Neural cell (in vitro differentiated cells): ENCODE measurements at regions not wholly inside any gene's neighbourhood (a gene's known extent, or its start where the extent isn't known, plus 50 kb on each side); places are given as distances from the start of the nearest gene placed in this dataset.

ENCODE experiments used
- CTCF ChIP-seq: fragments of 450-650 bp; IDR thresholded peaks from 2 replicates; pipeline ENCODE4 v1.5.1; 2014; ENCODE audit warnings: antibody characterized with exemption, mild to moderate bottlenecking, moderate library complexity; ENCODE audit not compliant: poor library complexity, severe bottlenecking
- EP300 ChIP-seq: fragments of 450-650 bp; conservative IDR thresholded peaks from 2 replicates; pipeline ENCODE4 v1.6.1; 2014; ENCODE audit warnings: antibody characterized with exemption, mild to moderate bottlenecking, moderate library complexity; ENCODE audit not compliant: poor library complexity, severe bottlenecking
- MXI1 ChIP-seq: fragments of 450-650 bp; conservative IDR thresholded peaks from 2 replicates; pipeline ENCODE4 v1.6.1; 2014; ENCODE audit warnings: antibody characterized with exemption, mild to moderate bottlenecking; ENCODE audit not compliant: poor library complexity, severe bottlenecking
- POLR2AphosphoS5 ChIP-seq: IDR thresholded peaks from 2 replicates; pipeline ENCODE4 v1.6.1; 2012
- REST ChIP-seq: IDR thresholded peaks from 2 replicates; pipeline ENCODE4 v1.6.1; 2012; ENCODE audit warnings: borderline replicate concordance

GRCh38 chr2:23323198-23323916, 61.6 kb upstream of the KLHL29 start:
- TF ChIP-seq CTCF = no peak
- TF ChIP-seq POLR2AphosphoS5 = no peak
- TF ChIP-seq REST = no peak
- TF ChIP-seq EP300 = no peak
- TF ChIP-seq MXI1 = no peak
